Sigmoid colon (tissue), 4 donors: ENCODE measurements at regions not wholly inside any gene's neighbourhood (a gene's known extent, or its start where the extent isn't known, plus 50 kb on each side); places are given as distances from the start of the nearest gene placed in this dataset.

Source experiments
- POLR2A ChIP-seq, 2 donors: fragments of 450-650 bp; IDR thresholded peaks; one replicate each; pipeline ENCODE4 v1.6.1; 2016; ENCODE audit warnings: antibody characterized with exemption in 2 of 2, mild to moderate bottlenecking in 2 of 2, moderate library complexity in 2 of 2
- POLR2AphosphoS5 ChIP-seq, 4 donors: sonication (generic); formaldehyde crosslinking; IDR thresholded peaks; one replicate each; pipeline ENCODE4 v1.6.1; 2017; ENCODE audit warnings: antibody characterized with exemption in 4 of 4
- TF ChIP-seq, protein P1 (sequence below), 4 experiments: fragments of 450-650 bp in 3 of 4; fragments of 200-600 bp in 1 of 4; IDR thresholded peaks; one replicate each; pipeline ENCODE4 v1.5.1; 2016 to 2019; ENCODE audit warnings: antibody characterized with exemption in 4 of 4, mild to moderate bottlenecking in 3 of 4, moderate library complexity in 2 of 4

DNA sequence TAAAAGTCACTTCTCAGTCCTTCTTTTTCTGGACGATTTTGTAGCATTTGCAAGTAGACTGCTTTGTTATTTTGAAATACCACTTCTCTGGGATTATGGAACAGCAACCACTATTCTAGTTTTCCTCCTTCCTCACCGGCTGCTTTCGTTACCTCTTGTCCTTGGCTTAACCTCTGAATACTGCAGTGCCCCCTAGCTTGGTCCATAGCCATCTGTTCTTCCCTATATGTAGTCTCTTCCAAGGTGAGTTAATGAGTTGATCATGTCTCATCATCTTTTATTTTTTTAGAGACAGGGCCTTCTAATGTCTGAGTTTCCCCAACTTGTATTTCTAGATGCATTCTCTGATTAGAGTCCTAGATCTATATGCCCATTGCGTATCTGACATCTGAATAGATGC is 694.3 kb downstream of the NTRK3 start:
- TF ChIP-seq, protein P1, sequence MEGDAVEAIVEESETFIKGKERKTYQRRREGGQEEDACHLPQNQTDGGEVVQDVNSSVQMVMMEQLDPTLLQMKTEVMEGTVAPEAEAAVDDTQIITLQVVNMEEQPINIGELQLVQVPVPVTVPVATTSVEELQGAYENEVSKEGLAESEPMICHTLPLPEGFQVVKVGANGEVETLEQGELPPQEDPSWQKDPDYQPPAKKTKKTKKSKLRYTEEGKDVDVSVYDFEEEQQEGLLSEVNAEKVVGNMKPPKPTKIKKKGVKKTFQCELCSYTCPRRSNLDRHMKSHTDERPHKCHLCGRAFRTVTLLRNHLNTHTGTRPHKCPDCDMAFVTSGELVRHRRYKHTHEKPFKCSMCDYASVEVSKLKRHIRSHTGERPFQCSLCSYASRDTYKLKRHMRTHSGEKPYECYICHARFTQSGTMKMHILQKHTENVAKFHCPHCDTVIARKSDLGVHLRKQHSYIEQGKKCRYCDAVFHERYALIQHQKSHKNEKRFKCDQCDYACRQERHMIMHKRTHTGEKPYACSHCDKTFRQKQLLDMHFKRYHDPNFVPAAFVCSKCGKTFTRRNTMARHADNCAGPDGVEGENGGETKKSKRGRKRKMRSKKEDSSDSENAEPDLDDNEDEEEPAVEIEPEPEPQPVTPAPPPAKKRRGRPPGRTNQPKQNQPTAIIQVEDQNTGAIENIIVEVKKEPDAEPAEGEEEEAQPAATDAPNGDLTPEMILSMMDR (IDR thresholded peaks at IDR 0.05) = no peak
- TF ChIP-seq POLR2A (IDR thresholded peaks at IDR 0.05) (no peak), POLR2AphosphoS5 (IDR thresholded peaks at IDR 0.05) (no peak)
